B cell (primary cell): ENCODE measurements at regions not wholly inside any gene's neighbourhood (a gene's known extent, or its start where the extent isn't known, plus 50 kb on each side); places are given as distances from the start of the nearest gene placed in this dataset.

ENCODE experiments used
- EZH2 ChIP-seq: IDR thresholded peaks from 2 replicates; pipeline ENCODE4 v1.6.1; 2012; ENCODE audit warnings: borderline replicate concordance, low read depth, mild to moderate bottlenecking, moderate library complexity, low read length; ENCODE audit not compliant: insufficient read depth, poor library complexity, severe bottlenecking
- TF ChIP-seq, protein P1 (sequence below): fragments of 200-600 bp; IDR thresholded peaks from one replicate; pipeline ENCODE4 v1.8.0; 2022; ENCODE audit warnings: antibody characterized with exemption, mild to moderate bottlenecking

GRCh38 chr11:100536979-100537378 lies 150.1 kb upstream of the ARHGAP42 start:
- TF ChIP-seq, protein P1, sequence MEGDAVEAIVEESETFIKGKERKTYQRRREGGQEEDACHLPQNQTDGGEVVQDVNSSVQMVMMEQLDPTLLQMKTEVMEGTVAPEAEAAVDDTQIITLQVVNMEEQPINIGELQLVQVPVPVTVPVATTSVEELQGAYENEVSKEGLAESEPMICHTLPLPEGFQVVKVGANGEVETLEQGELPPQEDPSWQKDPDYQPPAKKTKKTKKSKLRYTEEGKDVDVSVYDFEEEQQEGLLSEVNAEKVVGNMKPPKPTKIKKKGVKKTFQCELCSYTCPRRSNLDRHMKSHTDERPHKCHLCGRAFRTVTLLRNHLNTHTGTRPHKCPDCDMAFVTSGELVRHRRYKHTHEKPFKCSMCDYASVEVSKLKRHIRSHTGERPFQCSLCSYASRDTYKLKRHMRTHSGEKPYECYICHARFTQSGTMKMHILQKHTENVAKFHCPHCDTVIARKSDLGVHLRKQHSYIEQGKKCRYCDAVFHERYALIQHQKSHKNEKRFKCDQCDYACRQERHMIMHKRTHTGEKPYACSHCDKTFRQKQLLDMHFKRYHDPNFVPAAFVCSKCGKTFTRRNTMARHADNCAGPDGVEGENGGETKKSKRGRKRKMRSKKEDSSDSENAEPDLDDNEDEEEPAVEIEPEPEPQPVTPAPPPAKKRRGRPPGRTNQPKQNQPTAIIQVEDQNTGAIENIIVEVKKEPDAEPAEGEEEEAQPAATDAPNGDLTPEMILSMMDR, result no peak
- no peak for TF ChIP-seq EZH2
